ENCODE measurements at regions not wholly inside any gene's neighbourhood (a gene's known extent, or its start where the extent isn't known, plus 50 kb on each side); places are given as distances from the start of the nearest gene placed in this dataset.

GRCh38 chr19:28482221-28482620 lies 730.7 kb downstream of the UQCRFS1 start:
- Histone ChIP-seq H3K4me2 (no peak overlapping the region), H3K9me3 (0 out of 3 replicates have a peak, but pooled peaks cover 2% of the 10 kb centered on the region), H3K4me3 (no peak overlapping the region), H3K4me1 (no peaks in the 10 kb centered on the region), H3K27ac (no peak overlapping the region)
- ATAC-seq: no peak
- peak in 1 of 2 experiments; percentile 16 for DNase-seq (ENCODE audit: low read depth in 1 of 2, low spot score in 1 of 2)
- CTCF ChIA-PET: no interaction called here
- POLR2A ChIA-PET: no interaction called here
- 34% methylated on average over 3 of the region's 3 CpGs for WGBS (ENCODE audit: missing lambda C conversion rate)
- TF ChIP-seq HOXA7 (CRISPR knock-in tag; IDR thresholded peaks at IDR 0.05): no peak
- no peak for TF ChIP-seq POLR2A (IDR thresholded peaks at IDR 0.05; ENCODE audit: low read length)
- no peak for TF ChIP-seq RFX5 (IDR thresholded peaks at IDR 0.05)
- TF ChIP-seq MAX (IDR thresholded peaks at IDR 0.05): no peak
- no peak for TF ChIP-seq FOXS1 (CRISPR knock-in tag; IDR thresholded peaks at IDR 0.05)
- no peak for TF ChIP-seq CBX8 (IDR thresholded peaks at IDR 0.05)
- no peak for TF ChIP-seq PHF8 (IDR thresholded peaks at IDR 0.05; ENCODE audit: borderline replicate concordance, low read depth)
- TF ChIP-seq KDM1A (IDR thresholded peaks at IDR 0.05; ENCODE audit: low read depth): no peak
- TF ChIP-seq CEBPB (IDR thresholded peaks at IDR 0.05): no peak
- TF ChIP-seq HEYL (CRISPR knock-in tag; IDR thresholded peaks at IDR 0.05): no peak
- no peak for FAIRE-seq

- Histone ChIP-seq H3K4me2 (no peak overlapping the region), H3K9me3 (0 out of 3 replicates have a peak, but pooled peaks cover 2% of the 10 kb centered on the region), H3K4me3 (no peak overlapping the region), H3K27ac (no peak overlapping the region), H3K4me1 (no peaks in the 10 kb centered on the region)
- ChIA-PET CTCF (no interaction called here), POLR2A (no interaction called here)
- TF ChIP-seq BCL3 (IDR thresholded peaks at IDR 0.05) (no peak), RNF2 (IDR thresholded peaks at IDR 0.05; ENCODE audit: borderline replicate concordance, low read depth) (no peak), KDM1A (IDR thresholded peaks at IDR 0.05; ENCODE audit: low read depth) (no peak), ESRRA (IDR thresholded peaks at IDR 0.05; ENCODE audit: borderline replicate concordance, low read length) (no peak), NR3C1 (IDR thresholded peaks at IDR 0.05) (no peak), CTCF (IDR thresholded peaks at IDR 0.05) (no peak), ZFP36 (IDR thresholded peaks at IDR 0.05; ENCODE audit: borderline replicate concordance, partially characterized antibody) (no peak), HOXB13 (CRISPR knock-in tag; IDR thresholded peaks at IDR 0.05; ENCODE audit: low read depth) (no peak), HOXA7 (CRISPR knock-in tag; IDR thresholded peaks at IDR 0.05) (no peak), HES2 (IDR thresholded peaks at IDR 0.05) (no peak), PHF8 (IDR thresholded peaks at IDR 0.05; ENCODE audit: borderline replicate concordance, low read depth) (no peak), MAFK (IDR thresholded peaks at IDR 0.05; ENCODE audit: partially characterized antibody) (no peak), ZC3H11A (IDR thresholded peaks at IDR 0.05) (no peak), TFCP2L1 (CRISPR knock-in tag; IDR thresholded peaks at IDR 0.05) (no peak), MYC (IDR thresholded peaks at IDR 0.05; ENCODE audit: borderline replicate concordance, low read length) (no peak), FOSB (CRISPR knock-in tag; IDR thresholded peaks at IDR 0.05) (no peak), RFX5 (IDR thresholded peaks at IDR 0.05) (no peak), POLR2A (IDR thresholded peaks at IDR 0.05; ENCODE audit: low read length) (no peak)
- TF ChIP-seq, protein P1, sequence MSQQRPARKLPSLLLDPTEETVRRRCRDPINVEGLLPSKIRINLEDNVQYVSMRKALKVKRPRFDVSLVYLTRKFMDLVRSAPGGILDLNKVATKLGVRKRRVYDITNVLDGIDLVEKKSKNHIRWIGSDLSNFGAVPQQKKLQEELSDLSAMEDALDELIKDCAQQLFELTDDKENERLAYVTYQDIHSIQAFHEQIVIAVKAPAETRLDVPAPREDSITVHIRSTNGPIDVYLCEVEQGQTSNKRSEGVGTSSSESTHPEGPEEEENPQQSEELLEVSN (IDR thresholded peaks at IDR 0.05; ENCODE audit: borderline replicate concordance, low read depth): no peak
- 16% methylated on average over 1 of the region's 1 CpG for WGBS (ENCODE audit: missing lambda C conversion rate)
- FAIRE-seq (no peak), DNase-seq (ENCODE audit: low read depth in 1 of 2, low spot score in 1 of 2) (no peak), ATAC-seq (no peak)
Observed at GRCh38 chr19:28481674-28482073, 731.3 kb downstream of the UQCRFS1 start.

Data from A549 (cell line).